ENCODE measurements at regions not wholly inside any gene's neighbourhood (a gene's known extent, or its start where the extent isn't known, plus 50 kb on each side); places are given as distances from the start of the nearest gene placed in this dataset.

GRCh38 chr2:56077359-56077915 lies 106.4 kb upstream of the CCDC85A start:
- no peak for TF ChIP-seq CTCF (IDR thresholded peaks at IDR 0.05)
- TF ChIP-seq POLR2A (IDR thresholded peaks at IDR 0.05): no peak

All from testis (tissue), 2 donors.